ENCODE measurements at regions not wholly inside any gene's neighbourhood (a gene's known extent, or its start where the extent isn't known, plus 50 kb on each side); places are given as distances from the start of the nearest gene placed in this dataset.

DNA sequence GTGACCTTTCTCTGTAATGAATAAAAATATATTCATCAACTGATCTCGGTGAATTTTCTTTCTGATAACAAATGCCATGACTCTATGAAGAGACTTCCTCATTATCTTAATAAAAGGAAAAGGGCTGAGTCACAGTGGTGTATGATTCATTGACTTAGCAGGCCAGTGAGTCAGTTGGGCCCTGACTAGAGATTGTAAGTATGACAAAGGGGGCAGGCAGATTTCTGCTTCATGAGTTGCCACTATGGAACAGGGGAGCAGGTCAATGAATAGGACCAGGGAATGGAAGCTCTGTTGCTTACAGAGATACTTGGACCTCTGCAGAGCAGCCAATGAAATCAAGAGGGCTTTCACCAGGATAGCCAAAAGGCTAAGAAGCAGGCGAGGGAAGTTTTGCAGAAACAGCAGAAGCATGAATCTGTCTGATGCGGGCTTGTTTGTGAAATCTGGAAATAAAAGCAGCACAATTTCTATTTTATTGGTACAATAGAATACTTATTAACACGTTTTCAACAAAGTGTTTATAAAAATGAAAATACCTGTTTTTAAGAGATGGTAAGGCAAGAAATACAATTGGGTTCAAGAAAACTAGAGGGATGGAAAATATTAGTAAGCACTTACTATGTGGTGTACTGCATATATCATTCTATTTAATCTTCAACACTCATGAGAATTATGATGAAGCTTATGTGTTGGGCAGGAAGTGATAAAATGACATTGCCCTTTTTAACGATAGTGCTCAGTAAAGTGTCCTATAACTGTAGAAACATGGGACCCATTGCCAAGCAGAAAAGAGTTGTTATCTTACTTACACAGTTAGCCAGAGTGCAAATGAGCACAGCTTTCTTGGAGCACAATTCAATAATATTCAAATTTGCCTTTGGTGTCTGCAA, 169.8 kb upstream of the MYRIP start:
- TF ChIP-seq YY1 (IDR thresholded peaks at IDR 0.05; ENCODE audit: low read depth): no peak
- TF ChIP-seq TAF1 (IDR thresholded peaks at IDR 0.05; ENCODE audit: low read depth): no peak
- no peak for TF ChIP-seq TCF12 (IDR thresholded peaks at IDR 0.05; ENCODE audit: low read depth)
- TF ChIP-seq, protein P1, sequence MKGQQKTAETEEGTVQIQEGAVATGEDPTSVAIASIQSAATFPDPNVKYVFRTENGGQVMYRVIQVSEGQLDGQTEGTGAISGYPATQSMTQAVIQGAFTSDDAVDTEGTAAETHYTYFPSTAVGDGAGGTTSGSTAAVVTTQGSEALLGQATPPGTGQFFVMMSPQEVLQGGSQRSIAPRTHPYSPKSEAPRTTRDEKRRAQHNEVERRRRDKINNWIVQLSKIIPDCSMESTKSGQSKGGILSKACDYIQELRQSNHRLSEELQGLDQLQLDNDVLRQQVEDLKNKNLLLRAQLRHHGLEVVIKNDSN (IDR thresholded peaks at IDR 0.05): no peak
- TF ChIP-seq, protein P2, sequence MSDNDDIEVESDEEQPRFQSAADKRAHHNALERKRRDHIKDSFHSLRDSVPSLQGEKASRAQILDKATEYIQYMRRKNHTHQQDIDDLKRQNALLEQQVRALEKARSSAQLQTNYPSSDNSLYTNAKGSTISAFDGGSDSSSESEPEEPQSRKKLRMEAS (IDR thresholded peaks at IDR 0.05): no peak
- no peak for TF ChIP-seq EGR1 (IDR thresholded peaks at IDR 0.05)
- no peak for TF ChIP-seq TEAD4 (IDR thresholded peaks at IDR 0.05)
- no peak for TF ChIP-seq EP300 (IDR thresholded peaks at IDR 0.05; ENCODE audit: borderline replicate concordance)
- no peak for TF ChIP-seq RAD21 (IDR thresholded peaks at IDR 0.05; ENCODE audit: low read depth)
- no peak for TF ChIP-seq NFIC (IDR thresholded peaks at IDR 0.05)
- no peak for TF ChIP-seq FOXM1 (IDR thresholded peaks at IDR 0.05; ENCODE audit: borderline replicate concordance, low read depth)
- no peak for TF ChIP-seq CEBPB (IDR thresholded peaks at IDR 0.05)
- TF ChIP-seq, protein P3, sequence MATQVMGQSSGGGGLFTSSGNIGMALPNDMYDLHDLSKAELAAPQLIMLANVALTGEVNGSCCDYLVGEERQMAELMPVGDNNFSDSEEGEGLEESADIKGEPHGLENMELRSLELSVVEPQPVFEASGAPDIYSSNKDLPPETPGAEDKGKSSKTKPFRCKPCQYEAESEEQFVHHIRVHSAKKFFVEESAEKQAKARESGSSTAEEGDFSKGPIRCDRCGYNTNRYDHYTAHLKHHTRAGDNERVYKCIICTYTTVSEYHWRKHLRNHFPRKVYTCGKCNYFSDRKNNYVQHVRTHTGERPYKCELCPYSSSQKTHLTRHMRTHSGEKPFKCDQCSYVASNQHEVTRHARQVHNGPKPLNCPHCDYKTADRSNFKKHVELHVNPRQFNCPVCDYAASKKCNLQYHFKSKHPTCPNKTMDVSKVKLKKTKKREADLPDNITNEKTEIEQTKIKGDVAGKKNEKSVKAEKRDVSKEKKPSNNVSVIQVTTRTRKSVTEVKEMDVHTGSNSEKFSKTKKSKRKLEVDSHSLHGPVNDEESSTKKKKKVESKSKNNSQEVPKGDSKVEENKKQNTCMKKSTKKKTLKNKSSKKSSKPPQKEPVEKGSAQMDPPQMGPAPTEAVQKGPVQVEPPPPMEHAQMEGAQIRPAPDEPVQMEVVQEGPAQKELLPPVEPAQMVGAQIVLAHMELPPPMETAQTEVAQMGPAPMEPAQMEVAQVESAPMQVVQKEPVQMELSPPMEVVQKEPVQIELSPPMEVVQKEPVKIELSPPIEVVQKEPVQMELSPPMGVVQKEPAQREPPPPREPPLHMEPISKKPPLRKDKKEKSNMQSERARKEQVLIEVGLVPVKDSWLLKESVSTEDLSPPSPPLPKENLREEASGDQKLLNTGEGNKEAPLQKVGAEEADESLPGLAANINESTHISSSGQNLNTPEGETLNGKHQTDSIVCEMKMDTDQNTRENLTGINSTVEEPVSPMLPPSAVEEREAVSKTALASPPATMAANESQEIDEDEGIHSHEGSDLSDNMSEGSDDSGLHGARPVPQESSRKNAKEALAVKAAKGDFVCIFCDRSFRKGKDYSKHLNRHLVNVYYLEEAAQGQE (IDR thresholded peaks at IDR 0.05; ENCODE audit: low read depth): no peak
